ENCODE measurements at regions not wholly inside any gene's neighbourhood (a gene's known extent, or its start where the extent isn't known, plus 50 kb on each side); places are given as distances from the start of the nearest gene placed in this dataset.

- DNase-seq, result no peak
These were observed 64.7 kb downstream of the ARRDC4 start for GRCh38 chr15:98025237-98025636.

GRCh38 chr15:98034731-98035130 is 74.2 kb downstream of the ARRDC4 start:
- DNase-seq, result no peak

- DNase-seq, result no peak
These were observed 74.6 kb downstream of the ARRDC4 start for GRCh38 chr15:98035134-98035533.

- DNase-seq, result peak; percentile 79
These were observed 75.1 kb downstream of the ARRDC4 start for GRCh38 chr15:98035577-98036010.

GRCh38 chr15:98039596-98039995 is 79.1 kb downstream of the ARRDC4 start:
- DNase-seq, result no peak

- no peak for DNase-seq
These were observed 79.6 kb downstream of the ARRDC4 start for GRCh38 chr15:98040146-98040545.

GRCh38 chr15:98043160-98044014 is 82.9 kb downstream of the ARRDC4 start:
- no peak for DNase-seq

- DNase-seq, result no peak
These were observed 91.2 kb downstream of the ARRDC4 start for GRCh38 chr15:98051734-98052133.

- no peak for DNase-seq
These were observed 97.0 kb downstream of the ARRDC4 start for GRCh38 chr15:98057453-98057852.

GRCh38 chr15:98062869-98063268 is 102.4 kb downstream of the ARRDC4 start:
- no peak for DNase-seq

- DNase-seq, result no peak
These were observed 102.8 kb downstream of the ARRDC4 start for GRCh38 chr15:98063315-98063714.

GRCh38 chr15:98063871-98064270 is 103.4 kb downstream of the ARRDC4 start:
- no peak for DNase-seq

GRCh38 chr15:98067339-98067738 is 106.8 kb downstream of the ARRDC4 start:
- DNase-seq, result no peak

GRCh38 chr15:98069256-98069655 is 108.8 kb downstream of the ARRDC4 start:
- no peak for DNase-seq

- no peak for DNase-seq
These were observed 109.6 kb downstream of the ARRDC4 start for GRCh38 chr15:98070137-98070536.

GRCh38 chr15:98071786-98072185 is 111.3 kb downstream of the ARRDC4 start:
- no peak for DNase-seq

GRCh38 chr15:98075441-98075840 is 114.9 kb downstream of the ARRDC4 start:
- DNase-seq, result no peak

- peak; percentile 60 for DNase-seq
These were observed 115.7 kb downstream of the ARRDC4 start for GRCh38 chr15:98076021-98076816.

- no peak for DNase-seq
These were observed 116.7 kb downstream of the ARRDC4 start for GRCh38 chr15:98077186-98077585.

GRCh38 chr15:98080791-98081190 is 120.3 kb downstream of the ARRDC4 start:
- DNase-seq, result no peak

- DNase-seq, result no peak
These were observed 122.9 kb downstream of the ARRDC4 start for GRCh38 chr15:98083203-98083910.

- peak; percentile 70 for DNase-seq
These were observed 124.6 kb downstream of the ARRDC4 start for GRCh38 chr15:98085003-98085639.

All from RPMI8226 (cell line).